Progenitor cell of endocrine pancreas (in vitro differentiated cells): ENCODE measurements at regions not wholly inside any gene's neighbourhood (a gene's known extent, or its start where the extent isn't known, plus 50 kb on each side); places are given as distances from the start of the nearest gene placed in this dataset.

Experiments
- DNase-seq: peaks from one replicate; pipeline ENCODE4 v3.0.0; 2021; ENCODE audit warnings: low spot score; ENCODE audit not compliant: unreplicated experiment
- H3K27ac Mint-ChIP-seq: 2 replicates; pipeline ENCODE4 v1.8.0; 2021; ENCODE audit warnings: mild to moderate bottlenecking, moderate library complexity, mixed read lengths
- H3K27me3 Mint-ChIP-seq: 2 replicates; pipeline ENCODE4 v1.8.0; 2021; ENCODE audit warnings: mixed read lengths
- H3K36me3 Mint-ChIP-seq: 2 replicates; pipeline ENCODE4 v1.8.0; 2022; ENCODE audit warnings: mixed read lengths; ENCODE audit not compliant: insufficient read depth
- H3K4me1 Mint-ChIP-seq: 2 replicates; pipeline ENCODE4 v1.8.0; 2021; ENCODE audit warnings: low read depth, mixed read lengths
- H3K4me3 Mint-ChIP-seq: 2 replicates; pipeline ENCODE4 v1.8.0; 2021; ENCODE audit warnings: low read depth, mild to moderate bottlenecking, moderate library complexity, mixed read lengths
- H3K9me3 Mint-ChIP-seq: 2 replicates; pipeline ENCODE4 v1.8.0; 2021; ENCODE audit warnings: low read depth, mixed read lengths
- TF ChIP-seq, protein P1 (sequence below): fragments of 200-600 bp; sonication (generic); IDR thresholded peaks from one replicate; pipeline ENCODE4 v1.5.0; 2021; ENCODE audit warnings: antibody characterized with exemption, mild to moderate bottlenecking; ENCODE audit not compliant: unreplicated experiment

DNA sequence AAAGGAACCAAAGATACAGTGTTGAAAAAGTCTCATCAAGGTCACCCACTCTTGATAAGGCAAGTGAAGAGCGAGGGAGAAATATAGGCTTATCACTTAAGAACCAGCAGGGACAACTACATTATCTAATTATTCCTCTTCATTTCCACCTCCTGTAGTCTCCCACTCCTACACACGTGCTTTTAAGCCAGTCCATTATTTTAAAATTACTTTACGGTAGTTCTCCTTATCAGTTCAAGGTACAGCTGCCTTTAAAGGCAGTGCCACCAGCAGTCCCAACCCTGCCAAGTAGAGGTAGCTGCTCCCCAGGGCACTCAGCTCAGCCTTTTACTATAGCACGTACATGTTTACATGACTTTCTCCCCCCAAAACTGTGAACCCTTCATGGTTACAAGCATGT lies 161.5 kb upstream of the BLID start:
- no peak overlapping the region for H3K4me3 Mint-ChIP-seq
- no peaks in the 10 kb centered on the region for H3K36me3 Mint-ChIP-seq
- H3K4me1 Mint-ChIP-seq, result peaks cover 11% of the 10 kb centered on the region
- TF ChIP-seq, protein P1, sequence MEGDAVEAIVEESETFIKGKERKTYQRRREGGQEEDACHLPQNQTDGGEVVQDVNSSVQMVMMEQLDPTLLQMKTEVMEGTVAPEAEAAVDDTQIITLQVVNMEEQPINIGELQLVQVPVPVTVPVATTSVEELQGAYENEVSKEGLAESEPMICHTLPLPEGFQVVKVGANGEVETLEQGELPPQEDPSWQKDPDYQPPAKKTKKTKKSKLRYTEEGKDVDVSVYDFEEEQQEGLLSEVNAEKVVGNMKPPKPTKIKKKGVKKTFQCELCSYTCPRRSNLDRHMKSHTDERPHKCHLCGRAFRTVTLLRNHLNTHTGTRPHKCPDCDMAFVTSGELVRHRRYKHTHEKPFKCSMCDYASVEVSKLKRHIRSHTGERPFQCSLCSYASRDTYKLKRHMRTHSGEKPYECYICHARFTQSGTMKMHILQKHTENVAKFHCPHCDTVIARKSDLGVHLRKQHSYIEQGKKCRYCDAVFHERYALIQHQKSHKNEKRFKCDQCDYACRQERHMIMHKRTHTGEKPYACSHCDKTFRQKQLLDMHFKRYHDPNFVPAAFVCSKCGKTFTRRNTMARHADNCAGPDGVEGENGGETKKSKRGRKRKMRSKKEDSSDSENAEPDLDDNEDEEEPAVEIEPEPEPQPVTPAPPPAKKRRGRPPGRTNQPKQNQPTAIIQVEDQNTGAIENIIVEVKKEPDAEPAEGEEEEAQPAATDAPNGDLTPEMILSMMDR, result no peak
- no peaks in the 10 kb centered on the region for H3K27me3 Mint-ChIP-seq
- DNase-seq, result no peak
- H3K27ac Mint-ChIP-seq, result no peak overlapping the region
- H3K9me3 Mint-ChIP-seq, result no peaks in the 10 kb centered on the region

DNA sequence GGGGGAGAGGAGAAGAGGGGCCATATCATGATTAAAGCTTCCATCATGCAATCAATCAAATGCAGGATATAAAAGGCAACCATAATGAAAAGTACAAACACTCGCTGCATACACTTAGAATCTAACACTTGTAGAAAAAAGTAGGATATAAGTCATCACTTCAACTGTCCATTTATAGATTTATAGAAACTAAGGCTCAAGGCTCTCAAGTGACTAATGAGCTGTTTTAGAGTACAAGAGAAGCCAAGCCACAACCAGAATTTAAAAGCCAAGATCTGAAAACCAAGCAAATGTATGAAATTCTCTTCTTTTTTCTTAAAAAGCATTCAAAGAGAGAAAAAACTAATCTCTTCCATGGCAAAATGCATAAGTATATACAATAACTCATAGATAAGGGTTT lies 160.2 kb upstream of the BLID start:
- Mint-ChIP-seq H3K27me3 (no peaks in the 10 kb centered on the region), H3K36me3 (no peaks in the 10 kb centered on the region), H3K4me3 (no peak overlapping the region), H3K27ac (no peak overlapping the region), H3K4me1 (peaks cover 11% of the 10 kb centered on the region), H3K9me3 (no peaks in the 10 kb centered on the region)
- DNase-seq, result no peak
- TF ChIP-seq, protein P1, result no peak

DNA sequence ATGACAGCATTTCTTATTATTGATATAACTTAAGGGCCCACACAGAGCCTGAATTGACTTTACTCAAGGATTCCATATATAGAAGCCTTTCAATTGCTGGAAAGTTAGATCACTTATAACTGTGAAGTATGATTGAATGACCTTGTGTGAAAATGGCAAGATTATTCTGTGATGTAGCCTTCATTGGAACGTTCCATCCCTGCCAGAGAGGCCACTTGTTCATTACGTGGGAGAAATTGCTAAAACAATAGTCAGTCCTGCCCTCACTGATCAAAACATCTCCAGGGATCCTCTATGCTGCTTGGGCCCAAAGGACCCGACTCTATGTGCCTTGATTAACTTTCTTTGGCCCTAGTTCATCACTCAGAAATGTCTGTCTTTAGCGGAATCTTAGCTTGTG lies 159.5 kb upstream of the BLID start:
- Mint-ChIP-seq H3K4me3 (no peak overlapping the region), H3K27me3 (no peaks in the 10 kb centered on the region), H3K36me3 (no peaks in the 10 kb centered on the region), H3K9me3 (no peaks in the 10 kb centered on the region), H3K27ac (no peak overlapping the region), H3K4me1 (peaks cover 4% of the 10 kb centered on the region)
- TF ChIP-seq, protein P1, result no peak
- DNase-seq, result no peak

DNA sequence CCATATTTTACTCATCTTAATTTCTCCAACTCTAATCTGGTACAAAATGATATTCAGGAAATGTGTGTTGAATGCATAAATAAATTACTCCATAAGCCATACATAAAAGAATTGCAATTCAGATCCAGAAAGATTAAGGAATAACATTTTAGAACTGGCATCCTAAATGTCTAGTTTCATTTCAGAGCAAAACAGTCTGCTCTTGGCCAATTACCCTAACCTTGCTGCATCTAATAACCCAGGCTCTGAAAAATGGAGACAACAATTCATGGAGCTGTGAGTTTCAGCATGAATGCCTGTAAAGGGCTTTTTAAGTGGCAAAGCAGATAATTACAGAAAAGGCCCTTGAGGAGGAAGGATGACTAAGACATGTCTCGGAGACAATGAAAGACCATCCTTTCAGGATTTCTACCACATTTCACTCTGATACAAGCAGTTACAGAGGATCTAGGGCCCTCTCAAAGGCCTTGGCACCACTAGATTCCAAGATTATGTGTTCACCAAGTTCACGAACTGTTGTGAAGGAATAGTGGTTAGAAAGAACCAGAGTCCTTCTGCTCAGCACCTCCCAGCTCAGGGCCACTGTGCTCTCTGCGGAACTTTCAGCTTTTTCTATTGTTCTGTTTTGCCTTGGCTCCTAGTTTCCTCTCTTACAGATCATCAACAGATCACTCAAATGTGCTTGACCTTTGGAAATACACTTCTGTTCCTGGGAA lies 157.6 kb upstream of the BLID start:
- no peak for DNase-seq
- Mint-ChIP-seq H3K4me3 (no peak overlapping the region), H3K4me1 (peaks cover 3% of the 10 kb centered on the region), H3K27ac (peak overlapping the region; percentile 69), H3K36me3 (no peaks in the 10 kb centered on the region), H3K9me3 (no peaks in the 10 kb centered on the region), H3K27me3 (peaks cover 3% of the 10 kb centered on the region)
- TF ChIP-seq, protein P1, result no peak

DNA sequence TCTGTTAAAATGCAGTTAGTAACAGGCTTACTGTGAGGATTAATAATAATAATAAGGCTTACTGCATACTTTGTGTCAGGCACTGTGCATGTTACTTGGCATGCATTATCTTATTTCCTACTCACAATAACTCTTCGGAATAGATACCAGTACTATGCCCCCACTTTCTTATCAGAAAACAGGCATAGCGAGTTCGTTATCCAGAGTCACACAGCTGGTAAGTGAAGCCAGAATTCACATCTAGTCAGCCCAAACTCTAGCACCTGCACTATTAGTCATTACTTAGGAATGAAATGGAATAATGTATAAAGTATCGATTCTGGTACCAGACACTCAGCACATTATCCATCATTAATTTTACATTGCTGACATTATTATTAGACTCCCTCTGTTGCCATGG lies 155.7 kb upstream of the BLID start:
- TF ChIP-seq, protein P1, result no peak
- no peak overlapping the region for H3K4me3 Mint-ChIP-seq
- H3K9me3 Mint-ChIP-seq, result no peaks in the 10 kb centered on the region
- peaks cover 3% of the 10 kb centered on the region for H3K4me1 Mint-ChIP-seq
- no peaks in the 10 kb centered on the region for H3K36me3 Mint-ChIP-seq
- DNase-seq, result no peak
- H3K27ac Mint-ChIP-seq, result no peak overlapping the region
- peaks cover 8% of the 10 kb centered on the region for H3K27me3 Mint-ChIP-seq
